Esophagus squamous epithelium (tissue), 4 donors: ENCODE measurements at regions not wholly inside any gene's neighbourhood (a gene's known extent, or its start where the extent isn't known, plus 50 kb on each side); places are given as distances from the start of the nearest gene placed in this dataset.

ENCODE experiments used
- POLR2A ChIP-seq, 4 donors: fragments of 450-650 bp; IDR thresholded peaks; one replicate each; pipeline ENCODE4 v1.6.1; 2017; ENCODE audit warnings: antibody characterized with exemption in 4 of 4, mild to moderate bottlenecking in 4 of 4, moderate library complexity in 3 of 4
- TF ChIP-seq, protein P1 (sequence below), 6 experiments: fragments of 450-650 bp in 4 of 6; fragments of 200-600 bp in 2 of 6; sonication (generic) in 2 of 6; IDR thresholded peaks; one replicate each; pipeline ENCODE4 v1.5.1; 2016 to 2019; ENCODE audit warnings: antibody characterized with exemption in 6 of 6, mild to moderate bottlenecking in 4 of 6, moderate library complexity in 4 of 6

DNA sequence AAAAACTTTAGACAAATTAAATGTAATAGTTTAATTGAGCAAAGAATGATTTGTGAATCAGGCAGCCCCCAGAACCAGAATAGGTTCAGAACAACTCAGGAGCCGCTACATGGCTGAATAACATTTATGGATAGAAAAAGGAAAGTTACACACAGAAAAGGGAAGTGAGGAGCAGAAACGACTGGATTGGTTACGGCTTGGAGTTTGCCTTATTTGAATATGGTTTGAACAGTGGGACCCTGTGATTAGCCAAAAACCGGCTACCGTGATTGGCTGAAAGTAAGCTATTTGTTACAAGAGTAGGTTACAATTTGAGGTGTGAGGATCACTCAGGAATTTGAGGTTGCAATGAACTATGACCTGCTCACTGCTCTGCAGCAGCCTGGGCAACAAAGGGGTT, 1139.8 kb downstream of the CDH11 start:
- no peak for TF ChIP-seq POLR2A (IDR thresholded peaks at IDR 0.05)
- TF ChIP-seq, protein P1, sequence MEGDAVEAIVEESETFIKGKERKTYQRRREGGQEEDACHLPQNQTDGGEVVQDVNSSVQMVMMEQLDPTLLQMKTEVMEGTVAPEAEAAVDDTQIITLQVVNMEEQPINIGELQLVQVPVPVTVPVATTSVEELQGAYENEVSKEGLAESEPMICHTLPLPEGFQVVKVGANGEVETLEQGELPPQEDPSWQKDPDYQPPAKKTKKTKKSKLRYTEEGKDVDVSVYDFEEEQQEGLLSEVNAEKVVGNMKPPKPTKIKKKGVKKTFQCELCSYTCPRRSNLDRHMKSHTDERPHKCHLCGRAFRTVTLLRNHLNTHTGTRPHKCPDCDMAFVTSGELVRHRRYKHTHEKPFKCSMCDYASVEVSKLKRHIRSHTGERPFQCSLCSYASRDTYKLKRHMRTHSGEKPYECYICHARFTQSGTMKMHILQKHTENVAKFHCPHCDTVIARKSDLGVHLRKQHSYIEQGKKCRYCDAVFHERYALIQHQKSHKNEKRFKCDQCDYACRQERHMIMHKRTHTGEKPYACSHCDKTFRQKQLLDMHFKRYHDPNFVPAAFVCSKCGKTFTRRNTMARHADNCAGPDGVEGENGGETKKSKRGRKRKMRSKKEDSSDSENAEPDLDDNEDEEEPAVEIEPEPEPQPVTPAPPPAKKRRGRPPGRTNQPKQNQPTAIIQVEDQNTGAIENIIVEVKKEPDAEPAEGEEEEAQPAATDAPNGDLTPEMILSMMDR (IDR thresholded peaks at IDR 0.05) = no peak
